Embryonic facial prominence (tissue), 1 donor: ENCODE measurements at regions not wholly inside any gene's neighbourhood (a gene's known extent, or its start where the extent isn't known, plus 50 kb on each side); places are given as distances from the start of the nearest gene placed in this dataset.

ENCODE experiments used
- DNase-seq: peaks from one replicate; pipeline ENCODE4 v3.0.0-alpha.2; 2016; ENCODE audit errors: extremely low spot score

DNA sequence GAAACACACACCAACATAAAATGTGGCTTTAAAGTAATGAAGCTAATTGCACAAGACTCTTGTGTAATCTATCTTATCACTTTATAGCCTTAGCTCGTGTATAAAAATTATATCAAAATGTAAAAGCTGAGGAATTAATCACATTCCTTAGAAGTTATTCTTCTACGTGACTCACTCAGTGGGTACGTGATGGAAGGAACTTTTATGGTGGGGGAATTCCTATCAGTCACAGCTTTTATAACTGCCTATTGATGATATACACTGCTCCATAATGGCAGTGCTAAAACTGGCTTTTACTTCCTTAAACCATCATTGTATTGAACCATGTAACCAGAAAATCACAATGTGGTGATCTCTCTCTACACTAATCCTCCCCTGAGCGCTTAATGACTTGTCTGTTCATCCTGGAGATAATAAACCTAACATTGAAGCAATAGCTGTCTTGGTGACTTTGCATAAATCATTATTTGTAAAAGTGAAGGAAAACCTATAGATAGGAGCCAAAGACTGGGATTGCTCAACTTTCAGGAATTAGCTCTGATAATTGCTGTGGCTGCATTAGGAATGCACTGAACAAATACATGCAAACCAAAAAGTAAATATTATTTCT, 276.7 kb downstream of the GBA3 start:
- no peak for DNase-seq

DNA sequence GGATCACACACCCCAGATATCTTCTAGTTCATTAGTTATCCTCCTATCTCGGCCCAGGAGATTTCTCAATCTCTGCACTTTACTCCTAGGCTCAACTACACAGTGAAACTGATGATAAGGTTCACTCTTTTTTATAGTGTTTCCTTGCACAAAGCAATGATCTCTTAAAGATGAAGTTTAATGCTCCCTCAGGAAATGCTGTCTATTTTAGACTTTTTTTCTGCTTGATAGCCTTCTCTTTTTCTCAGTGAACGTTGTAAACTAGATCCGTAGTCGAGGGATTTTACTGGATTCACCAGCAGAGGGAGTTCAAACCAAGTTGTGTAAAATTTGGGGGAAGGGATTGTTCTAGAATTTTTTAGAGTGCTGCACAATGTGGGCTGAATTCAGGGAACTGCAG, 269.6 kb downstream of the GBA3 start:
- DNase-seq = no peak

DNA sequence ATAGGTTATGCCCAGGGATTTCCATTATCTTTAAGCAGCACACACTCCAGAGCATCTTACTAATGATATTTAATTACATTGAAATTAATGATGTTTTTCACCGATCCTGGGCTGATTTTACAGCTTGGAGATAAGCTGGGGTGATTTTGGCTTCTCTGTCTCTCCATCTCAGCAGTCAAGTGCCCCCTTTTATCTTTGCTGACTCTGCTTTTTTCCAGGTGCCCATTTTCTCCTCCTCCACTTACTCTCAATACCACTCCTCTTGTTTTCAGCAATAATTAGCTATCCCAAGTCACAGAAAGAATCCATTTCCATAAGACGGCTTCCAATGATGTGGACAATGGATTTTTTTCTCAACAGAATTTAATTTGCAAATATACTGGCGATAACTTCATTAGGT, 266.7 kb downstream of the GBA3 start:
- DNase-seq = no peak

DNA sequence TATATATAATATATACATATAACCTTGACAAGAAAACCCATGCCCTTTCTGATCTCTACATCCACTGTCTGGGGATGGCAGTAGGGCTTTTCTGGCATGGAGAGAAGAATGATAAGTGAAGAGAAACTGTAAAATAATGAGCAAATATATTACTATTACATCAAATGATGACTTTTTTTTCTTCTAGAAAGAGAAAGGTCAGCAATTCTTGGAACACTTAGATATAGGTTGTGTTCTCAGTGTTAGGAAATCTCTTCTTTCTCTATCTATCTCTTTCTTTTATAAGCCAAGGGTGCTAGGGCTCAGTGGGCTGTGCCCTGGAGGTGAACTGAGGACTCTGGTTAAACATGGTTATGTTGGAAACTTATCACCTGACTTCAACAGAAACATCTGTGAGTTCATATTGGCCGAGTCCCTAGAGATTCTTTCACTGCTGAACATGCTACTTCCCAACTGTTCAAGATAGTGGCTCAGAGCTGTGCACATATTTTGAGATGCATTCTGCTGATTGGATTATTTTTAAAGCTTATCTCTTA, 265.1 kb downstream of the GBA3 start:
- no peak for DNase-seq

DNA sequence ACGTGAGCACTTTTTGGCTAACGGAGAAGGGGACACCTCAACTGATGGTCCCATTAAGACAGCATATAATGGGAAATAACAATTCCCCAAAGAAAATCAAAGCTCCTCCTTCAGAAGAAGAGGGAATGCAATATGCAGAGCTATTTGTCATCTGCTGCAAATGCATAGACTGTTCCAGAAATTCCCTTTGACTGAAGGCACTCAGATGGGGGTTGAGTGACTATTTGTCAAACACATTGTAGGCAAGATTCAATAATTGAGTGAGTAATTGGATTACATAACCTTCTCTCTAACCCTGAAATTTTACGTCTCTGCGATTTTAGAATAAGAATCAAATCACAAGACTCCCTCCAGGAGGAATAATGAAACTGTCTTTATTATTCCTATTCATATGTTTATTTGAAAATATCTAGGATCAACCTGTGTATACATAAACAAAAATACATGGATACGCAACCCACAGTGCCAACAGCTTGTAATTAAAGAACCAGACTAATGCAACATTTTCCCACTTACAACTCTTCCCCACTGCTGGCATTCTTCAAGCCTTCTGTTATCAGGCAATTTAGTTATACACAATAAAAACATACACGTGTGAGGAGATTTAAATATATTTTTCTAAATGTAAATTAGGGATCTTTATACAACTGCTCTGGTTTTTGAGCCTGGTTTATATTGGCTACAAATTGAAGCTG, 256.6 kb downstream of the GBA3 start:
- DNase-seq = no peak

DNA sequence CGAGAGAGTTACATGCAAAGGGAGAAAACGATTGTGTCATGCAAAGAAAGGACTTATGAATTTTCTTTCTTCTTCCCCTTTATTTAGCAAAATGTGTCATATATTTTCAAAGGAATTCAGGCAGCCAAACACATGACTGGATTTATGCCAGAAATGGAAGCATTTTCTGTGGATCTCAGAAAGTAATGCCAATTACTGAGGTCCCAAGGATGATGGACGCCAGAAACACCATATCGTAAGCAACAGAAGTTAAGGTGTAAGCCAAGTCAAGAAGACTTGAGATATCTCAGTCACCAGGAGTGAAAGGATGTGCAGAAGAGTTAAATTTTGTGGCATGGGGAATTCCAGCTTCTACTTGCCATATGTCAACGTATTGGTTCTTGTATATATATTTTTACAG, 255.1 kb downstream of the GBA3 start:
- no peak for DNase-seq

DNA sequence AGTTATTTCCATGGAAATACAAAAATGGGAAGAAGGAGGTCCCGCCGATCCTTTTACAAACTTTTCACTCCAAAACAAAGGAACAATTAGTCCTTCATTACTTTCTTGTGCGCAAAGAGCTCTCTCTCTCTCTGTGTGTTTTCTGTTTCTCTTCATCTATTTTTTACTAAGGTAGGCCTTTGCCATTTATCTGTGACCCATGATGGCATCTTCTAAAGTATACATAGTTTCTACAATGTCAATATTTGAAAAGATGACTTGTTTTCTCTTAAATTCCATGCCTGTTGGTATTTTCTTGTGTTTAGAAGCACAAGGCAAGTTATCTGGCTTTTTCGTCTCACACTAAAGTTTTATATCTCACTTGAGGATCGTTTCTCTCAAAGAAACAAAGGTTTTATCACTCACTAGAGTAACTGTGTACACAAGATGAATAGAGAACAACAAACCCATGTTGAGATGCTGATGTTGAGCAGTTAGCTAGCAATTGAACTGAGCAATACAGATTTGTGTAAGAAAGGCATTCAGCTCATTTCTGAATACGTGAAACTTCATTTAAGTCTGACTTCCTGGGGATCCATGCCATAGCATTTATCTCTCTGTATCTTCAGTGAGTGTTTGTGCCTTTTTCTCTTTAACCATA, 250.3 kb downstream of the GBA3 start:
- no peak for DNase-seq

DNA sequence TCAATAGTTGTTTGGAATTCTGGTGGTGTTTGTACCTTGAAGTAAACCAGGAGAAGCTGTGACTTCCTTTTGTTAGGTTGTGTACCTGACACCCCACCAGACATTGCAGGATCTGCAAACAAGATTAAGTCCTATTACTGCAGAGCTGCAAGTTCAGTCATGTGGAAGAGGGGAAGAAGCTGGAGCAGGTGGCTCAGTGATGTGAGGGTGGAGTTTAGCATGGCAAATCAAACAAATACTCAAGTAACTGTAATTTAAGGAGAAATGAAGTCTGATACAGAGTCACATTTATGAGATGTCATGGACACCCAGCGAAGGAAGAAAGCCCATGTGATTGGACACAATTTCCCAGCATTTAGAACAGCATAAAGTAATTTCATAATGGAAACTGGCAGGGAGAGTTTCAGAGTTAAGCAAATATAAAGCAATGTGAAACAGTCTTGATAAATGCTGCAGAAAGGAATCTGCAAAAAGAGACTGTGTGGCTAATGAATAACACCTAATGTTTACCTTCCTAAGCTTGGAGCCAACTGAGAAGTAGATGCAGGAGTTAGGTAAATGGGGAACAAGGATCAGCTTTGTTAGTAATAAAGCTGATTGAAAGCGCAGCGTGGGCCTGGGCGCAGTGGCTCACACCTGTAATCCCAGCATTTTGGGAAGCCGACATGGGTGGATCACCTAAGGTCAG, 249.1 kb downstream of the GBA3 start:
- DNase-seq = no peak

DNA sequence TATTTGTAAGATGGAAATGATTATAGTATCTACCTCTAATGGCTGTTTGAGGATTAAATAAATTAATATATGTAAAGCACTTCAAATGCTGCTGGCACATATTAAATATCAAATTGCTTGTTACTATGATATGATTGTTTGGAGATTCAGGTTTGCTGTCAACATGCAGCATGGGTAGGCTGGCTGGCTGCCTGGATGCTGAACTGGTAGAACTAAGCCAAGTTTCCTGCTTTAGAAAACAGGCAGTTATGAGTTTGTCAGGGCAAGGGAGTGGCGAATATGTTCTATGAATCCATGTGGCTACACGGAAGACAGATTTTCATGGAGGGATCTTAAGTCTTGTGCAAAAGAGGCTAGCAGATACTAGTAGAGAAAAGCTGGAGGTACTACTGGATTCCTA, 239.6 kb downstream of the GBA3 start:
- no peak for DNase-seq

DNA sequence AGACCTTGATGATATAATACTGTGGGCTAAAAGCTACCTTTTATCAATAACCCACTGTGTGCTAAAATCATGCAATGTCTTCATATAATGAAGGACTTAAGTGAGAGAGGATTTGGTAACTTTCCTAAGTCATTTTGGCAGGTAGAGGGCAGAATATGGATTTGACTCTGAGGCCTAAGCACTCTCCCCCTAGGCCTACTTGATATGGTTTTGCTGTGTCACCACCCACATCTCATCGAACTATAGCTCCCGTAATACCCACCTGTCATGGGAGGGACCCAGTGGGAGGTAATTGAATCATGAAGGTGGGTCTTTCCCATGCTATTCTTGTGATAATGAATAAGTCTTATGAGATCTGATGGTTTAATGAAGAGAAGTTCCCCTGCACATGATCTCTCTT, 229.7 kb downstream of the GBA3 start:
- DNase-seq = no peak

DNA sequence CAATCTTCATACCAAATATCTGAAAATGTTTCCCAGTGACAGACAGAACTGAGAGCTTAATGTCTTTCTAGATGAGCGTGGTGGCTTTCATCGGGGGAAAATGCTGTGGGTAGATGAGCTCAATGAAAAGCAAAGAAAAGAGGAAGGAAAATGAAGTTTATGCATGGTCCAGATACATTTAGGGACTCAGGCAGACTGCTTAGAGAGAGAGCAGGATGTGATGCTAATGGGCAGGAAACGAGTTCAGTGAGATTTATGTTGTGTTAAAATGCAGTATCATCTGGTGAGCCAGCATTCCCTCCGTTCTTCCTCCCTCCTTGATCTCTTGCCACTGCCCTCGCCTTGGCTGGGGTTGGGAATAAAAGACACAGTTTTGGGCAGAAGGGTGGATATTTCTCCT, 229.2 kb downstream of the GBA3 start:
- DNase-seq = no peak

DNA sequence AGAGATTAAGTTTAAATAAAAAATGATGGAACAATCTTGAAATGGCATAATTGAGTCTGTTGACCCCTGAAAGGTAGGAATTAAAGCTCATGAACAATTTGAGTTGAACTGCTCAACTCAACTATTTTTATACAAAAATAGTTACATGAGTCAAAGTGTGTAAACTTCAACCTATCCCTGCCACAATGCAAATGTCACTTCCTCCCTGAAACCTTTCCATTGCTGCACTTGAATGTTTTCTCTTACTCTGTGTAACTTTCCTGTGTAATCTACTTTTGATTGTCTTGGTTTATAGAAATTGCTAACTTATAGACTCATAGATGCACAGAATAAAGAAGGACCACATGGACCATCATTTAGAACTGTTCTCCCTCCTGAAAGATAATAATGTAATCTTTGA, 218.5 kb downstream of the GBA3 start:
- no peak for DNase-seq

DNA sequence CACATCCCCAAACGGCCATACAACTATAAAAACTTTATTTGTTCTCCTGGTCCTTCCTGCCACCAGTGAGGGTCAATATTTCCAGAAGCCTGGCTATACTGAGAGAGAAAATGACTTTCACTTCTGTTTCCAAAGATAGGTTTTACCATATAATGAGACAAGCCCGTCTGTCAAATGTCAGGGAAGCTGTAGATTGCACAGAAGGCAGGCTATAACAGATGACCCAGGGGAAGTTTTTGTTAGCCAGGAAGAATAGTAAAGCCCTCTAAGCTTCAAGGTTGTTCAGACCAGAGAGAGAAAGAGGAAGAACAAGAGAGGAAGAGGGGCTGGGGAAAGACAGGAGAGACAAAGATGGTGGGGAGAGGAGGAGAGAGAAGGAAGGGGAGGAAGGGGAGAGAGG, 217.5 kb downstream of the GBA3 start:
- no peak for DNase-seq

DNA sequence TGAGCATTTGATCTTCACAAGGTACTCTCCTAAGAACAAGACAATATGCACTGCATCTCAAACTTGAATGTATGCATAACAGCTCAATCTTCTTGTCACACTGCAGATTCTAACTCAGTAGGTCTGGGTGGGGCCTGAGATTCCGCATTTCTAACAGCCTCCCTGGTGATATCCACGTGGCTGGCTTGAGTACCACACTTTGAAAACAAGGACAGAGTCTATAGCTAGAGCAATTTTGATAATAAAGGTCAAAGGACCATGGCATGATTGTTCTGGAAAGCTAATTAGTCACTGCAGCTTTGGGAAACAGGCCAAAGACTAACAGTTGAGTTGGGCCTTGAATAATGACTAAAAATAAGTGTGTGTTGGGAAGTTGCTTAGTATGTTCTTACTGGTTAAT, 213.3 kb downstream of the GBA3 start:
- DNase-seq = no peak

DNA sequence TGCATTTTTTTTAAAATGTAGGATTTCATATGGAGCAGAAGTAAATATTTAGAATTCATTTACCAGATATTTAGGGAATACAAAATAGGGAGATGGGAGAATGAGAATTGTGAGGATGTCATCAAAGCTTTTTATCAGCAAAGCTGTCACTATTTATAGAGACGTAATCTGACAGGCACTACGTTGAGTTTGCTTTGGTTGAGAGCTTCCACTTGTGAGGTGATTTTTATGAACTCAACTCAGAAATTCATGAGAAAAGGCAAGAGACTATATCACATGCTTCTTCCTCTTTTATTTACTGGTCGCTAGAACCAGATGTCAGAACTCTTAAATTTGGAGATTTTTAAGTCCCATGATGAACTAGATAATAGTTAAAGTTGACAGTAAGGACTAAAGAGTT, 211.2 kb downstream of the GBA3 start:
- DNase-seq = no peak

DNA sequence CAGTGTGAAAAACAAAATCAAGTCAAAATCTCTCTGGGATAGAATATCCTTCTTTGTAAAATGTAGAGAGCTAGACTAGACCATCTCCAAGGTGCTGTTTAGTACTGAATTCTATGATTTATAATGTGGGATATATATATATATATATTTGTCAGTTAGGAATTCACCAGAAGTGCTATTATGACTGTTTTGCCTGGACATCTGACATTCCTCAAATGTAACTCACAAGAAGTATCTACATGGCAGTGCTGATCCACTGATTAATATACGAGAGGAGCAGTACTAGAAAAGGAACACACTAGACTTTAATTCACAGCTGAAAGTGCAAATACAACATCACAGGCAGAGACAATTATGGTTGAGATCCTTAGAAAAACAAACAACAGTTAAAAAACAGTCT, 208.9 kb downstream of the GBA3 start:
- no peak for DNase-seq

DNA sequence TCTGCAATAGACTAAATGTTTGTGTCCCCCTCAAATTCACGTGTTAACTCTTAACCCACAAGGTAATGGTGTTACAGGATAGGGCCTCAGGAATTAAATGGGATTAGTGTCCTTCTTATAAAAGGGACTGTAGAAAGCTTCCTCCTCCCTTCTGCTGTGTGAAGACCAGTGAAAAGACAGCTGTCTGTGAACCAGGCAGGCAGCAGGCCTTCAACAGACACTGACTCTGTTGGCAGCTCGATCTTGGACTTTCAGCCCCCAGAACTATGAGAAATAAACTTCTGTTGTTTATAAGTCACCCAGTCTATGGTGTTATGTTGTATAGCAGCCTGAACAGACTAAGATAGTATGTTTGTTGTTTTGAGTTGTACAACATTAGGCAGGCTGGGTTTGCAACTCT, 208.1 kb downstream of the GBA3 start:
- no peak for DNase-seq

DNA sequence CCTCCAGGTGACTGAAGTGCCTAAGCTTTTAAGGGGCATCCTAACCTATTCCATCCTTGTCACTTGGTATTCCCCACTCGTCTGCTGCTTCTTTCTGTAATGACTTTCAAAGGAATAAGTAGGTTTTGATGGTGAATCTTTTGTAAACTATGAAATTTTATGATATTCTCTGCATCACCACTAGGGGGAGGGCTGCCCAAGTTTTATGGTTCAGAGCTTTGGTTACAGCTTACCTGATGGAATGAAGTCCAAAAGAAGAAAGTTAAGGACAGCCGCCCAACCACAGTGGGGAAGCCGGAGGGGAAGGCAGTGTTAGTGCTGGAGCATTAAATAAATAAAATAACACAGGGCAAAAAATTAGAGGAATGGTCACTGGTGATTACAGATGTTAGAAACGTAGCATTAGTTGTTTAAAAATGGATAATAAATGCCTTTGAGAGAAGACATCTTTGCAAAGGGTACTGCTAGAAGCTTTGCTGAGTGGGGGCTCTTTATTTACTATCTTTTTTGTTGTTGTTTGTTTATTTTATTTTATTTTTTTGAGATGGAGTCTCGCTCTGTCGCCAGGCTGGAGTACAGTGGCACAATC, 204.9 kb downstream of the GBA3 start:
- DNase-seq = no peak

DNA sequence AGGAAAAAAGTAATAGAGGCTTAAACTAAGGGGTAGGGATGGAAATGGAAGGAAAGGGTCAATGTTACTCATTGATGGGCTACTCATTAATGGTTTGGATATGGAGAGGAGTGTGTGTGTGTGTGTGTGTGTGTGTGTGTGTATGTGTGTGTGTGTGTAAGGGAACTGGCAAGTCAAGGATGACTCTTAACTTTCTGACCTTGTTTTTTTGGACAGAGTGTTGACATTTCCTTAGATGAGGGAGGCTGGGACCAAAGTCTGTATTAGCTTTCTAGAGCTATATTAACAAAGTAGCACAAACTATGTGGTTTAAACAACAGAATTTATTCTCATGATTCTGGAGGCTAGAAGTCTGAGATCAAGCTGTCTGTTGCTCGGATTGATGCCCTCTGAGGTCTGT, 202.7 kb downstream of the GBA3 start:
- DNase-seq = no peak

DNA sequence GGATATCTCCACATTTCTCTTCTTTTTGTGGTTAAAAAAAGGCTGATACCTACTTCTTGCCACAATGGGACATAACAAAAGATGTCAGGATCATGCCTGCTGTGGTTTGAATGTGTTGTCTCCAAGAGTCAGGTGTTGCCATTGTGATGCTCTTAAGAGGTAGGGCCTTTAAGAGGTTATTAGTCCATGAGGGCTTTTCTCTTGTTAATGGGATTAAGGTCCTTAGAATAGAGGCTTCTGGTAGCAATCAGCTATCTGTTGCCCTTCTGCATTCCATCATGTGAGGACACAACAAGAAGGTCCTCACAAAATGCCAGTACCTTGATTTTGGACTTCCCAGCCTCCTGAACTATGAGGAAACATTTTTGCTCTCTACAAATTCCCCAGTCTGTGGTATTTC, 191.4 kb downstream of the GBA3 start:
- DNase-seq = no peak

DNA sequence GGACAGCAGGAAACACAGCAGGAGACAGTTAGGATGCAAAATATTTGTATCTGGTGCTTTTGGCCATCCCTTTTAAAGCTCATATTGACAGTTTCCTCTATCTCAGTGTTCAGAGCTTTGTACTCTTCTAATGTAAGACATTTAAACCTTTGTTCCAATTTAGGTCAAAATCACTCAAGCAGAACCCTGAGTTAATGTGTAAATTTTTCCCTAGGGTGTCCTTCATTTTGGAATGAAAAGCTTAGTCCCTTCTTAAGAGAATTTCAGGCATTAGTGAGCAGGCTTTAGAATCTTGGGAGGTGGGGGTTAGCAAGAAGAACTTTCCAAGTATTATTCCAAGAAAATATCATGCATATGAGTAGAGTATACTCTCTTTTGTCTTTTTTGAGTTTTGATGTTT, 188.7 kb downstream of the GBA3 start:
- no peak for DNase-seq

DNA sequence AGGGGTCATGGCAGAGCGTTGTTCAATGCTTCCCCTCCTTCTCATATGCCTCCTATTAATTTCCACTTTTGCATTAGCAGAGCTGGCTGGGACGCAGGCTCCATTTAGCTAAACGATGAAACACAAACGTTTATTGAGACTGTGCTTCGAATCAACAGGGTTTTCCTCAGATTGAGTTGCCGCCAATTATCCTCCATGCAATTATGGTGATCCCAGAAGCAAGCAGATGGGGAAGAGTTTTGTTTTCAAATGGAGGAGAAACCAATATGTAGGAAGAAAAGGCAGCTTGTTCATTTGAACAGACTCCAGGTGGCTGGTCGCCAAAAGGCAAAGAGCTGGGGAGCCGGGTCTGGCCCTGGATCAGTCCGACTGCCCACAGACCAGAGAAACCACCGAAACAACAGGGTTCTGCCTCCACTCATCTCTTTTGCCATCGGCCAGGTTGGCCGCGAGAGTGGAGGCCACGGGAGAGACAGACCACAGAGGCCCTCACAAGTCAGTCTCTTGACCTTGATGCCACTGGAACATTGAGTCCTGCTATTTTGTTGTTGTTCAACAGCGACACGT, 184.8 kb downstream of the GBA3 start:
- DNase-seq = no peak
